ENCODE measurements at regions not wholly inside any gene's neighbourhood (a gene's known extent, or its start where the extent isn't known, plus 50 kb on each side); places are given as distances from the start of the nearest gene placed in this dataset.

DNA sequence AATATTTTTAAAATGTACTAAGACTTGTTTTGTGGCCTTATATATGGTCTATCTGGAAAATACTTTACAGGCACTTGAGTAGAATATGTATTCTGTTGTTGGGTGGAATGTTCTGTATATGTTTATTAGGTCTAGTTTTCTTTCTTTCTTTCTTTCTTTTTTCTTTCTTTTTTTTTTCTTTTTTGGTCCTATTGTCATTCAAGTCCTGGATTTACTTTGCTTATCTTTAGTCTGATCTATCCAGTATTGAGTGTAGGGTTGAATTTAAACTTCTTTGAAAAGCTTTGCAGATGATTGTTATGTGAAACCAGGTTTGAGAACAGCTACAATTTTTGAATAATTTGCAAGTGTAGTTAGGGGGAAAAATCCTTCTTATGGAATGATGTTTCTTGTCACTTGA, 67.1 kb upstream of the GRIK2 start:
- no peak for FAIRE-seq

DNA sequence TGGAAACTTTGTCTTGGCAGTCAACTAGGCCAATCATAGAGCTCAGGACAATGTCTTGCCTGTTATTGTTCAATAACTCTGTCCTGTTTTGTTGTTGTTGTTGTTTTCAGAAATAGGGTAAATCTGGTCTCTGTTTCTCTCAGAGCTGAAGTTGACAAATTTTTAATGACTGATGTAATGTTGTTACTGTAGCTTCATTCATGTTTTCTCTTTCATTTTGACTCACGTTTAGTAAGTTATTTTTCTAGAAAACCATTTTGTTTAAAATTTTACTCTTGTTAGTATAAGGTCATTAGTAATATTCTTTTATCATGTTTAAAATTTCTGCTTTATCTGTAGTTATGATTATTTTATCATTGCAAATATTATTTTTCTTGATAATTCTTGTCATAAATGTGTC, 51.6 kb upstream of the GRIK2 start:
- FAIRE-seq = peak; percentile 30
